NT2/D1 (cell line): ENCODE measurements at regions not wholly inside any gene's neighbourhood (a gene's known extent, or its start where the extent isn't known, plus 50 kb on each side); places are given as distances from the start of the nearest gene placed in this dataset.
"Not testable (repeated sequence)": the region's sequence is repeated elsewhere in the genome, so short reads cannot be mapped to it uniquely, and the experiment has no call there.

ENCODE experiments used
- DNase-seq: peaks from one replicate; pipeline ENCODE4 v3.0.0-alpha.2; 2011; ENCODE audit warnings: low read depth, low spot score
- H3K27me3 ChIP-seq: 2 replicates; pipeline ENCODE4 v1.6.0; 2011; ENCODE audit warnings: mild to moderate bottlenecking; ENCODE audit not compliant: insufficient read length, insufficient read depth
- H3K36me3 ChIP-seq: 2 replicates; pipeline ENCODE4 v1.6.1; 2011; ENCODE audit warnings: mild to moderate bottlenecking, low read length, mixed read lengths; ENCODE audit not compliant: insufficient read depth, insufficient read length
- H3K4me1 ChIP-seq: 2 replicates; pipeline ENCODE4 v1.5.1; 2011; ENCODE audit not compliant: insufficient read depth, insufficient read length
- H3K4me3 ChIP-seq: 2 replicates; pipeline ENCODE4 v1.5.1; 2011; ENCODE audit warnings: low read depth; ENCODE audit not compliant: insufficient read length
- H3K9ac ChIP-seq: 2 replicates; pipeline ENCODE4 v1.6.0; 2011; ENCODE audit warnings: low read depth; ENCODE audit not compliant: insufficient read length
- H3K9me3 ChIP-seq: 2 replicates; pipeline ENCODE4 v1.5.1; 2011; ENCODE audit warnings: mild to moderate bottlenecking, low read length; ENCODE audit not compliant: insufficient read depth
- SUZ12 ChIP-seq: IDR thresholded peaks from 2 replicates; pipeline ENCODE4 v1.6.1; 2011; ENCODE audit not compliant: insufficient read length, insufficient read depth; ENCODE audit errors: extremely low read depth
- YY1 ChIP-seq: IDR thresholded peaks from 2 replicates; pipeline ENCODE4 v1.6.1; 2011; ENCODE audit not compliant: insufficient read length, insufficient read depth
- ZNF274 ChIP-seq: IDR thresholded peaks from 2 replicates; pipeline ENCODE4 v1.6.1; 2011; ENCODE audit warnings: mild to moderate bottlenecking, low read depth, low read length

DNA sequence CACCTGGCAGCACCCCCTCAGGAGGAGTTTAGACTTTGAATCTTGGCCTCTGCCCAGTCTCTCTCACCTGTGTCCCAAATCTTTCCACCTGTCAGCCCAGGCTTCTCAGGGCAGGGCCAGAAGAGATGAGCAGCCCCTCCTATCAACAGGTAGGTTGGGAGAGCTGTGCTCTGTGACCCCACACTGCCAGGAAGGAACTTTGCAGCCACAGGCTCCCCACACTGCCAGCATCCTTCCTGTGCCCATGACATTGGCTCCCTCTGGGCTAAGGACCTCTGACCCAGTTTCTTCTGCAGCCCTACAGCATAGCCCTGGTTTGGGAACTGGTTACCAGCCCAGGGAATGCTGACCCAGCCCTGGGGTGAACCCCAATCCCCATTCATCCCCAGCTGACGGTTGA is 115.7 kb upstream of the IQSEC1 start:
- Histone ChIP-seq H3K36me3 (no peaks in the 10 kb centered on the region), H3K4me1 (peaks cover 22% of the 10 kb centered on the region), H3K27me3 (peaks cover 3% of the 10 kb centered on the region), H3K9ac (no peak overlapping the region), H3K4me3 (no peak overlapping the region), H3K9me3 (no peaks in the 10 kb centered on the region)
- TF ChIP-seq YY1 (no peak), SUZ12 (no peak), ZNF274 (no peak)
- DNase-seq, result no peak

- TF ChIP-seq ZNF274, result no peak
- TF ChIP-seq SUZ12, result no peak
- TF ChIP-seq YY1, result no peak
- peaks cover 3% of the 10 kb centered on the region for H3K27me3 ChIP-seq
- H3K9me3 ChIP-seq, result no peaks in the 10 kb centered on the region
- peaks cover 15% of the 10 kb centered on the region for H3K4me1 ChIP-seq
- H3K9ac ChIP-seq, result no peak overlapping the region
- DNase-seq, result no peak
- no peak overlapping the region for H3K4me3 ChIP-seq
- H3K36me3 ChIP-seq, result no peaks in the 10 kb centered on the region
Observed at GRCh38 chr3:13188181-13188779, 115.1 kb upstream of the IQSEC1 start.

GRCh38 chr3:13187593-13187992 is 114.4 kb upstream of the IQSEC1 start:
- no peak for DNase-seq
- H3K27me3 ChIP-seq, result peaks cover 3% of the 10 kb centered on the region
- H3K4me1 ChIP-seq, result peaks cover 8% of the 10 kb centered on the region
- H3K36me3 ChIP-seq, result no peaks in the 10 kb centered on the region
- H3K9ac ChIP-seq, result no peak overlapping the region
- H3K4me3 ChIP-seq, result no peak overlapping the region
- no peaks in the 10 kb centered on the region for H3K9me3 ChIP-seq
- no peak for TF ChIP-seq SUZ12
- TF ChIP-seq YY1, result no peak
- TF ChIP-seq ZNF274, result no peak

- no peak for TF ChIP-seq SUZ12
- TF ChIP-seq YY1, result no peak
- TF ChIP-seq ZNF274, result no peak
Observed at GRCh38 chr3:13186435-13186815, 113.2 kb upstream of the IQSEC1 start.

GRCh38 chr3:13185737-13186434 is 112.7 kb upstream of the IQSEC1 start:
- Histone ChIP-seq H3K36me3 (no peaks in the 10 kb centered on the region), H3K4me3 (no peak overlapping the region), H3K27me3 (peaks cover 3% of the 10 kb centered on the region), H3K4me1 (peaks cover 5% of the 10 kb centered on the region), H3K9ac (no peak overlapping the region), H3K9me3 (no peaks in the 10 kb centered on the region)
- no peak for DNase-seq
- no peak for TF ChIP-seq ZNF274
- TF ChIP-seq YY1, result no peak
- no peak for TF ChIP-seq SUZ12

More at GRCh38 chr3:13186435-13186815, 113.2 kb upstream of the IQSEC1 start:
- Histone ChIP-seq H3K4me3 (no peak overlapping the region), H3K9ac (no peak overlapping the region), H3K27me3 (peaks cover 3% of the 10 kb centered on the region), H3K9me3 (no peaks in the 10 kb centered on the region), H3K36me3 (no peaks in the 10 kb centered on the region), H3K4me1 (peaks cover 5% of the 10 kb centered on the region)
- DNase-seq, result no peak

DNA sequence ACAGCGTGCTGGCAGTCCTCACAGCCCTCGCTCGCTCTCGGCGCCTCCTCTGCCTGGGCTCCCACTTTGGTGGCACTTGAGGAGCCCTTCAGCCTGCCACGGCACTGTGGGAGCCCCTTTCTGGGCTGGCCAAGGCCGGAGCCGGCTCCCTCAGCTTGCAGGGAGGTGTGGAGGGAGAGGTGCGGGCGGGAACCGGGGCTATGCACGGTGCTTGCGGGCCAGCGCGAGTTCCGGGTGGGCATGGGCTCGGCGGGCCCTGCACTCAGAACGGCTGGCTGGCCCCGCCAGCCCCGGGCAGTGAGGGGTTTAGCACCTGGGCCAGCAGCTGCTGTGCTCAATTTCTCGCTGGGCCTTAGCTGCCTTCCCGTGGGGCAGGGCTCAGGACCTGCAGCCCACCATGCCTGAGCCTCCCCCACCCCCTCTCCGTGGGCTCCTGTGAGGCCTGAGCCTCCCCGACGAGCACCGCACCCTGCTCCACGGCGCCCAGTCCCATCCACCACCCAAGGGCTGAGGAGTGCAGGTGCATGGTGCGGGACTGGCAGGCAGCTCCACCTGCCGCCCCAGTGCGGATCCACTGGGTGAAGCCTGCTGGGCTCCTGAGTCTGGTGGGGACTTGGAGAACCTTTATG is 106.5 kb upstream of the IQSEC1 start:
- DNase-seq, H3K4me3 ChIP-seq, H3K36me3 ChIP-seq, H3K9ac ChIP-seq, H3K4me1 ChIP-seq, H3K27me3 ChIP-seq: not testable (repeated sequence)
- H3K9me3 ChIP-seq, result peaks cover 18% of the 10 kb centered on the region

GRCh38 chr3:13179181-13179580 is 106.0 kb upstream of the IQSEC1 start:
- no peak overlapping the region for H3K4me3 ChIP-seq
- H3K27me3 ChIP-seq, result no peaks in the 10 kb centered on the region
- no peak for DNase-seq
- no peak overlapping the region for H3K9ac ChIP-seq
- H3K4me1 ChIP-seq, result peaks cover 2% of the 10 kb centered on the region
- H3K36me3 ChIP-seq, result no peaks in the 10 kb centered on the region
- H3K9me3 ChIP-seq, result peaks cover 18% of the 10 kb centered on the region
- no peak for TF ChIP-seq SUZ12
- TF ChIP-seq YY1, result no peak

GRCh38 chr3:13178107-13178506 is 104.9 kb upstream of the IQSEC1 start:
- H3K36me3 ChIP-seq, result no peaks in the 10 kb centered on the region
- no peaks in the 10 kb centered on the region for H3K27me3 ChIP-seq
- peaks cover 2% of the 10 kb centered on the region for H3K4me1 ChIP-seq
- TF ChIP-seq YY1 (no peak), SUZ12 (no peak), ZNF274 (no peak)
- no peak overlapping the region for H3K9ac ChIP-seq
- peaks cover 18% of the 10 kb centered on the region for H3K9me3 ChIP-seq
- DNase-seq, result no peak
- no peak overlapping the region for H3K4me3 ChIP-seq
